ENCODE measurements at regions not wholly inside any gene's neighbourhood (a gene's known extent, or its start where the extent isn't known, plus 50 kb on each side); places are given as distances from the start of the nearest gene placed in this dataset.
"Not testable (repeated sequence)": the region's sequence is repeated elsewhere in the genome, so short reads cannot be mapped to it uniquely, and the experiment has no call there.

DNA sequence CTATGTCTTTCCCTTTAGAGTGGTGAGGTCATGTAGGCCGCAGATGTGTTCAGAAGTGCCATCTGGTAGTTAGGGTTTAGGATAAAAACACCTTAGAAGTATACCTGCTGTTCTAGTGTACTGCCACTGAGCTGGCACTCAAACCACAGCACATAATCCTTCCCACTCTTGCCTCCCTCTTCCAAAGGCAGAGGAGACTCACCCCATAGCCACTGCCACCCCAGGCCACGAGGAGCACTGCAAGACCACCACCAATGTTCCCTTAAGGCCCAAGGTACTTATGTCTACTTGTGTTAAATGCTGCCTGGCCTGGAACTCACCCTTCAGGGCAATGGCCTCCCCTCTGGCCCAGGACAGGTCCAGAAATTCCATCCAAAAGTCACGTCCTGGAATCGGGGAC lies 379.5 kb upstream of the EDIL3 start:
- Histone ChIP-seq H3K36me3 (no peaks in the 10 kb centered on the region), H3K9me3 (no peaks in the 10 kb centered on the region), H3K27me3 (no peaks in the 10 kb centered on the region), H3K27ac (no peak overlapping the region), H3K4me1 (no peaks in the 10 kb centered on the region), H3K4me3 (no peak overlapping the region)
- no peak for ATAC-seq
- no peak for DNase-seq
- TF ChIP-seq, protein P1, sequence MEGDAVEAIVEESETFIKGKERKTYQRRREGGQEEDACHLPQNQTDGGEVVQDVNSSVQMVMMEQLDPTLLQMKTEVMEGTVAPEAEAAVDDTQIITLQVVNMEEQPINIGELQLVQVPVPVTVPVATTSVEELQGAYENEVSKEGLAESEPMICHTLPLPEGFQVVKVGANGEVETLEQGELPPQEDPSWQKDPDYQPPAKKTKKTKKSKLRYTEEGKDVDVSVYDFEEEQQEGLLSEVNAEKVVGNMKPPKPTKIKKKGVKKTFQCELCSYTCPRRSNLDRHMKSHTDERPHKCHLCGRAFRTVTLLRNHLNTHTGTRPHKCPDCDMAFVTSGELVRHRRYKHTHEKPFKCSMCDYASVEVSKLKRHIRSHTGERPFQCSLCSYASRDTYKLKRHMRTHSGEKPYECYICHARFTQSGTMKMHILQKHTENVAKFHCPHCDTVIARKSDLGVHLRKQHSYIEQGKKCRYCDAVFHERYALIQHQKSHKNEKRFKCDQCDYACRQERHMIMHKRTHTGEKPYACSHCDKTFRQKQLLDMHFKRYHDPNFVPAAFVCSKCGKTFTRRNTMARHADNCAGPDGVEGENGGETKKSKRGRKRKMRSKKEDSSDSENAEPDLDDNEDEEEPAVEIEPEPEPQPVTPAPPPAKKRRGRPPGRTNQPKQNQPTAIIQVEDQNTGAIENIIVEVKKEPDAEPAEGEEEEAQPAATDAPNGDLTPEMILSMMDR (IDR thresholded peaks at IDR 0.05), result no peak
- intact Hi-C loops (cut with DNase I), result no loop called here

DNA sequence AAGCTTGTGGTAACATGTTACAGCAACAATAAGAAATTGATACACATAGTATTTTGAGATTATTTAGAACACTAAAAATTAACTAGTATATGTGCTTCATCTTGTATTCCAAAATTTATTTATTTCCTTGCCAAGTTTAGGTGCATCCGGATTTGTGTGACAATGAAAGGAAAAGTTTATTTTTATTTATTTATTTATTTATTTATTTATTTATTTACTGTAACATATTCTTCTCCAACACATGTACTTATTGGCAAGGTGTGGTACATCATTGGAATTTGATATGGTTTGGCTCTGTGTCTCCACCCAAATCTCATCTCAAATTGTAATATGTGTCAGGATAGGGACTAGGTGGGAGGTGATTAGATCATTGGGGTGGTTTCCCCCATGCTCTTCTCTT lies 373.3 kb upstream of the EDIL3 start:
- DNase-seq, result no peak
- no peak for ATAC-seq
- H3K27me3 ChIP-seq, result no peaks in the 10 kb centered on the region
- intact Hi-C loops (cut with DNase I), result no loop called here
- H3K9me3 ChIP-seq, result no peaks in the 10 kb centered on the region
- no peaks in the 10 kb centered on the region for H3K36me3 ChIP-seq
- H3K27ac ChIP-seq, result no peak overlapping the region
- H3K4me1 ChIP-seq, result no peaks in the 10 kb centered on the region
- TF ChIP-seq, protein P1 (IDR thresholded peaks at IDR 0.05), result no peak
- H3K4me3 ChIP-seq, result no peak overlapping the region

- TF ChIP-seq, protein P1 (IDR thresholded peaks at IDR 0.05), result no peak
- Histone ChIP-seq H3K9me3 (no peaks in the 10 kb centered on the region), H3K27ac (no peak overlapping the region), H3K27me3 (no peaks in the 10 kb centered on the region), H3K4me3 (no peak overlapping the region), H3K36me3 (no peaks in the 10 kb centered on the region), H3K4me1 (no peaks in the 10 kb centered on the region)
- ATAC-seq (no peak), DNase-seq (no peak)
- intact Hi-C loops (cut with DNase I), result no loop called here
These were observed 368.1 kb upstream of the EDIL3 start for GRCh38 chr5:84752780-84753179.

DNA sequence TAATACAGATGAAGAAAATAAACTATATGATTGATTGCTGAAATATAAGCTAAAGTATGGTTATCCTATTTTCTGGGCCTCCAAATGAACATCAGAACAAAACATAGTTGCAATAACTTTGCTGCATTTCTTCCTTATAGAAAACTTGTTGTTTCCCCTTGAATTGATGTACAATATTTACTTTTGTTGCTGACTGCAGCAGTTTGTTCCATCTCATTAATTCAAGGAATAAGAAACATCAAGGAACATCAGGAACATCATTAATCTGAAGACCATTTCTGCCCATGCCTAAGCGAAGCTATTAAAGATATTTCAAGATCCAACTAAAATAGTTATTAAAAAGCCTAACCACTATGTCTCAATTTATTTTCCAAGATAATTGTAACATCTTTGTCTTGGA lies 363.6 kb upstream of the EDIL3 start:
- H3K4me3 ChIP-seq, result no peak overlapping the region
- TF ChIP-seq, protein P1 (IDR thresholded peaks at IDR 0.05), result no peak
- ATAC-seq (no peak), DNase-seq (no peak)
- H3K4me1 ChIP-seq, result no peaks in the 10 kb centered on the region
- no peak overlapping the region for H3K27ac ChIP-seq
- H3K9me3 ChIP-seq, result no peaks in the 10 kb centered on the region
- intact Hi-C loops (cut with DNase I), result no loop called here
- no peaks in the 10 kb centered on the region for H3K36me3 ChIP-seq
- no peaks in the 10 kb centered on the region for H3K27me3 ChIP-seq

DNA sequence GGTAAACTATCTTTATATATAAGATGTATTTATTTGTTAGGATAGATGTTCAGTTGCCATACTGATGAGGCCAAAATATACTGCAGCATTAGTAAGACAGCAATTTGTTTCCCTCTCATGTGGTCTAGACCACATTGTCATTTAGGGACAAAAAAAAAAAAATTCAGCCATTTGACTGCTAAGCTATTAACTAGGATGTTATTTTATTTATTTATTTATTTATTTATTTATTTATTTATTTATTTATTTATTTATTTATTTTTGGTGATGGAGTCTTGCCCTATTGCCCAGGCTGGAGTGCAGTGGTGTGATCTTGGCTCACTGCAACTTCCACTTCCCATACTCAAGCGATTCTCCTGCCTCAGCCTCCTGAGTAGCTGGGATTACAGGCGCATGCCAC lies 361.6 kb upstream of the EDIL3 start:
- intact Hi-C loops (cut with DNase I); DNase-seq; ATAC-seq: not testable (repeated sequence)

DNA sequence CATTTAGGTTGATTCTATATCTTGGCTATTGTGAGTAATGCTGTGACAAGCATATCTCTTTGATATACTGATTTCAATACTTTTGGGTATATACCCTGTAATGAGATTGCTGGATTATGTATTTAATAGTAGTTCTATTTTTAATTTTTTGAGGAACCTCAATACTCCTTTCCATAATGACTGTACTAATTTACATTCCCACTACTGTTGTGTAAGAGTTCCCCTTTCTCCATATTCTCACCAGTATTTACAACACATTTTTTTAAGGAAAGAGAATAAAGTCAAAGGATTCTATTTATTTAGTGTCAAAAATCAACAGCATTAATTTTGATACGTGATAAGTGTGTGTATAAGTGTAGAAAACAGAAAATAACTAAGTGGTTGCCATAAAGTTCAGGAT lies 356.4 kb upstream of the EDIL3 start:
- Histone ChIP-seq H3K36me3 (no peaks in the 10 kb centered on the region), H3K4me1 (no peaks in the 10 kb centered on the region), H3K4me3 (no peak overlapping the region), H3K27me3 (no peaks in the 10 kb centered on the region), H3K27ac (no peak overlapping the region), H3K9me3 (peaks cover 0 to 3% of the 10 kb centered on the region in 2 donors)
- DNase-seq (no peak), ATAC-seq (no peak)
- intact Hi-C loops (cut with DNase I), result no loop called here
- TF ChIP-seq, protein P1 (IDR thresholded peaks at IDR 0.05), result no peak

More for the DNA sequence above, 361.6 kb upstream of the EDIL3 start:
- H3K4me3 ChIP-seq, H3K36me3 ChIP-seq, H3K4me1 ChIP-seq, H3K27ac ChIP-seq, H3K27me3 ChIP-seq, H3K9me3 ChIP-seq: not testable (repeated sequence)
